Activated T-cell treated with anti-CD3 and anti-CD28 coated beads, Interleukin-2, amount 50 U/mL, for 72 hours (primary cell): ENCODE measurements at regions not wholly inside any gene's neighbourhood (a gene's known extent, or its start where the extent isn't known, plus 50 kb on each side); places are given as distances from the start of the nearest gene placed in this dataset.

ENCODE experiments used
- ATAC-seq, 2 donors: fragments of 150-1000 bp; cut with Tn5 transposase; replicated peaks in 1 of 2; 2 replicates each; pipeline ENCODE4 v1.10.0; 2021; ENCODE audit warnings: moderate library complexity in 2 of 2, mild to moderate bottlenecking in 1 of 2
- DNase-seq, 2 donors: peaks; one replicate each; pipeline ENCODE4 v3.0.0; 2021 to 2022; ENCODE audit warnings: mixed read lengths in 1 of 2
- H3K27ac Mint-ChIP-seq: one replicate; pipeline ENCODE4 v1.8.0; 2022; ENCODE audit warnings: mild to moderate bottlenecking, moderate library complexity, mixed read lengths
- H3K27me3 Mint-ChIP-seq: one replicate; pipeline ENCODE4 v1.8.0; 2022; ENCODE audit warnings: low read depth, mixed read lengths
- H3K36me3 Mint-ChIP-seq, 2 donors: one replicate each; pipeline ENCODE4 v1.8.0; 2022; ENCODE audit warnings: mixed read lengths in 2 of 2, mild to moderate bottlenecking in 1 of 2; ENCODE audit not compliant: insufficient read depth in 2 of 2
- H3K4me1 Mint-ChIP-seq: one replicate; pipeline ENCODE4 v1.8.0; 2022; ENCODE audit warnings: low read depth, mixed read lengths
- H3K4me3 Mint-ChIP-seq, 2 donors: one replicate each; pipeline ENCODE4 v1.8.0; 2022; ENCODE audit warnings: mild to moderate bottlenecking in 2 of 2, mixed read lengths in 2 of 2, moderate library complexity in 2 of 2
- H3K9me3 Mint-ChIP-seq, 2 donors: one replicate each; pipeline ENCODE4 v1.8.0; 2022; ENCODE audit warnings: mixed read lengths in 2 of 2

GRCh38 chr3:153614140-153614539, 452.1 kb downstream of the RAP2B start:
- Mint-ChIP-seq H3K36me3 (no peaks in the 10 kb centered on the region), H3K9me3 (no peaks in the 10 kb centered on the region), H3K4me1 (no peaks in the 10 kb centered on the region), H3K4me3 (no peak overlapping the region), H3K27me3 (no peaks in the 10 kb centered on the region), H3K27ac (no peak overlapping the region)
- ATAC-seq, result no peak
- no peak for DNase-seq

GRCh38 chr3:153614563-153614962, 452.5 kb downstream of the RAP2B start:
- Mint-ChIP-seq H3K27ac (no peak overlapping the region), H3K36me3 (no peaks in the 10 kb centered on the region), H3K27me3 (no peaks in the 10 kb centered on the region), H3K9me3 (no peaks in the 10 kb centered on the region), H3K4me3 (no peak overlapping the region), H3K4me1 (peaks cover 2% of the 10 kb centered on the region)
- no peak for ATAC-seq
- DNase-seq, result no peak

- peaks cover 0 to under 1% of the 10 kb centered on the region in 2 donors for H3K9me3 Mint-ChIP-seq
- peaks cover 2 to 7% of the 10 kb centered on the region in 2 donors for H3K36me3 Mint-ChIP-seq
- peaks cover 6% of the 10 kb centered on the region for H3K4me1 Mint-ChIP-seq
- no peak for DNase-seq
- no peak for ATAC-seq
- no peak overlapping the region for H3K27ac Mint-ChIP-seq
- no peak overlapping the region for H3K4me3 Mint-ChIP-seq
- H3K27me3 Mint-ChIP-seq, result no peaks in the 10 kb centered on the region
Measured at GRCh38 chr3:153615863-153616262, 453.8 kb downstream of the RAP2B start.

GRCh38 chr3:153617463-153617862, 455.4 kb downstream of the RAP2B start:
- Mint-ChIP-seq H3K9me3 (peaks cover 2 to 3% of the 10 kb centered on the region in 2 donors), H3K4me1 (peaks cover 22% of the 10 kb centered on the region), H3K36me3 (peaks cover 4 to 9% of the 10 kb centered on the region in 2 donors), H3K27ac (no peak overlapping the region), H3K27me3 (no peaks in the 10 kb centered on the region), H3K4me3 (no peak overlapping the region)
- DNase-seq, result no peak
- no peak for ATAC-seq

- ATAC-seq, result no peak
- no peak overlapping the region for H3K4me3 Mint-ChIP-seq
- peaks cover 4 to 9% of the 10 kb centered on the region in 2 donors for H3K36me3 Mint-ChIP-seq
- H3K27ac Mint-ChIP-seq, result no peak overlapping the region
- peaks cover 29% of the 10 kb centered on the region for H3K4me1 Mint-ChIP-seq
- no peak for DNase-seq
- no peaks in the 10 kb centered on the region for H3K27me3 Mint-ChIP-seq
- H3K9me3 Mint-ChIP-seq, result peaks cover 2 to 3% of the 10 kb centered on the region in 2 donors
Measured at GRCh38 chr3:153618176-153618575, 456.1 kb downstream of the RAP2B start.

GRCh38 chr3:153619268-153619667, 457.2 kb downstream of the RAP2B start:
- Mint-ChIP-seq H3K4me1 (peaks cover 40% of the 10 kb centered on the region), H3K27ac (no peak overlapping the region), H3K9me3 (peaks cover 2 to 3% of the 10 kb centered on the region in 2 donors), H3K36me3 (peaks cover 4 to 10% of the 10 kb centered on the region in 2 donors), H3K27me3 (no peaks in the 10 kb centered on the region), H3K4me3 (no peak overlapping the region)
- DNase-seq, result no peak
- ATAC-seq, result no peak

GRCh38 chr3:153621953-153622352, 459.9 kb downstream of the RAP2B start:
- H3K4me1 Mint-ChIP-seq, result peaks cover 67% of the 10 kb centered on the region
- DNase-seq (peak in 1 of 2 donors; percentile 34), ATAC-seq (peak; percentile 51 to 60)
- peak overlapping the region; percentile 100 for H3K27ac Mint-ChIP-seq
- peaks cover 4 to 10% of the 10 kb centered on the region in 2 donors for H3K36me3 Mint-ChIP-seq
- H3K9me3 Mint-ChIP-seq, result peaks cover 2 to 3% of the 10 kb centered on the region in 2 donors
- H3K27me3 Mint-ChIP-seq, result no peaks in the 10 kb centered on the region
- H3K4me3 Mint-ChIP-seq, result peak overlapping the region; percentile 54 to 95

GRCh38 chr3:153623834-153624233, 461.8 kb downstream of the RAP2B start:
- Mint-ChIP-seq H3K4me1 (peaks cover 80% of the 10 kb centered on the region), H3K27me3 (no peaks in the 10 kb centered on the region), H3K27ac (peak overlapping the region; percentile 100), H3K9me3 (peaks cover 2 to 3% of the 10 kb centered on the region in 2 donors), H3K36me3 (peaks cover 4 to 10% of the 10 kb centered on the region in 2 donors), H3K4me3 (peak overlapping the region; percentile 57 to 95)
- DNase-seq (no peak), ATAC-seq (peak; percentile 26 to 51)

GRCh38 chr3:153624310-153625030, 462.4 kb downstream of the RAP2B start:
- Mint-ChIP-seq H3K4me3 (peak overlapping the region; percentile 57 to 95), H3K27ac (peak overlapping the region; percentile 100), H3K36me3 (peaks cover 4 to 10% of the 10 kb centered on the region in 2 donors), H3K9me3 (peaks cover 2 to 3% of the 10 kb centered on the region in 2 donors), H3K27me3 (no peaks in the 10 kb centered on the region), H3K4me1 (peaks cover 80% of the 10 kb centered on the region)
- ATAC-seq (peak; percentile 67 to 77), DNase-seq (peak; percentile 43 to 57)

- Mint-ChIP-seq H3K4me1 (peaks cover 87% of the 10 kb centered on the region), H3K4me3 (peak overlapping the region; percentile 56 to 95), H3K27ac (peak overlapping the region; percentile 100), H3K9me3 (peaks cover 2 to 3% of the 10 kb centered on the region in 2 donors), H3K27me3 (no peaks in the 10 kb centered on the region), H3K36me3 (peaks cover 4 to 7% of the 10 kb centered on the region in 2 donors)
- DNase-seq, result no peak
- ATAC-seq, result no peak
Measured at GRCh38 chr3:153625506-153625905, 463.5 kb downstream of the RAP2B start.

- ATAC-seq, result peak; percentile 40 to 61
- peak in 1 of 2 donors; percentile 44 for DNase-seq
- peak overlapping the region; percentile 79 for H3K27ac Mint-ChIP-seq
- peaks cover 84% of the 10 kb centered on the region for H3K4me1 Mint-ChIP-seq
- peaks cover 0 to 2% of the 10 kb centered on the region in 2 donors for H3K36me3 Mint-ChIP-seq
- H3K27me3 Mint-ChIP-seq, result no peaks in the 10 kb centered on the region
- H3K4me3 Mint-ChIP-seq, result peak overlapping the region in 1 of 2 donors; percentile 62
- H3K9me3 Mint-ChIP-seq, result no peaks in the 10 kb centered on the region
Measured at GRCh38 chr3:153626158-153626557, 464.1 kb downstream of the RAP2B start.

GRCh38 chr3:153628591-153628990, 466.6 kb downstream of the RAP2B start:
- H3K36me3 Mint-ChIP-seq, result no peaks in the 10 kb centered on the region
- DNase-seq (no peak), ATAC-seq (peak in 1 of 2 donors; percentile 12)
- H3K4me3 Mint-ChIP-seq, result peak overlapping the region in 1 of 2 donors; percentile 56
- H3K27me3 Mint-ChIP-seq, result no peaks in the 10 kb centered on the region
- no peaks in the 10 kb centered on the region for H3K9me3 Mint-ChIP-seq
- peak overlapping the region; percentile 19 for H3K27ac Mint-ChIP-seq
- peaks cover 78% of the 10 kb centered on the region for H3K4me1 Mint-ChIP-seq

- H3K36me3 Mint-ChIP-seq, result no peaks in the 10 kb centered on the region
- no peaks in the 10 kb centered on the region for H3K9me3 Mint-ChIP-seq
- H3K27ac Mint-ChIP-seq, result no peak overlapping the region
- no peak overlapping the region for H3K4me3 Mint-ChIP-seq
- H3K4me1 Mint-ChIP-seq, result peaks cover 74% of the 10 kb centered on the region
- no peaks in the 10 kb centered on the region for H3K27me3 Mint-ChIP-seq
- DNase-seq, result no peak
- ATAC-seq, result no peak
Measured at GRCh38 chr3:153629148-153629547, 467.1 kb downstream of the RAP2B start.
